H9 (cell line): ENCODE measurements at regions not wholly inside any gene's neighbourhood (a gene's known extent, or its start where the extent isn't known, plus 50 kb on each side); places are given as distances from the start of the nearest gene placed in this dataset.

Experiments used
- DNase-seq: peaks from one replicate; pipeline ENCODE4 v3.0.0-alpha.2; 2017
- H2AFZ ChIP-seq: one replicate; pipeline ENCODE4 v1.6.1; 2013; ENCODE audit warnings: mild to moderate bottlenecking, low read length, control low read depth, moderate library complexity
- H2AK5ac ChIP-seq: 2 replicates; pipeline ENCODE4 v1.6.1; 2013; ENCODE audit warnings: low read length, control low read depth, mixed read lengths; ENCODE audit not compliant: insufficient read length
- H2BK120ac ChIP-seq: one replicate; pipeline ENCODE4 v1.6.1; 2013; ENCODE audit warnings: low read depth, mild to moderate bottlenecking, low read length, control low read depth, inconsistent platforms; ENCODE audit not compliant: poor library complexity, severe bottlenecking
- H2BK12ac ChIP-seq: 2 replicates; pipeline ENCODE4 v1.6.1; 2013; ENCODE audit warnings: low read length, control low read depth, mixed read lengths, low read depth; ENCODE audit not compliant: insufficient read length
- H2BK15ac ChIP-seq: 2 replicates; pipeline ENCODE4 v1.6.1; 2013; ENCODE audit warnings: low read depth, low read length, control low read depth
- H2BK20ac ChIP-seq: one replicate; pipeline ENCODE4 v1.6.1; 2013; ENCODE audit warnings: low read depth, mild to moderate bottlenecking, low read length, control low read depth, inconsistent platforms; ENCODE audit not compliant: poor library complexity, severe bottlenecking
- H2BK5ac ChIP-seq: 2 replicates; pipeline ENCODE4 v1.6.1; 2013; ENCODE audit warnings: low read length, control low read depth, mixed read lengths; ENCODE audit not compliant: insufficient read length
- H3K14ac ChIP-seq: 2 replicates; pipeline ENCODE4 v1.6.1; 2013; ENCODE audit warnings: low read length, control low read depth; ENCODE audit not compliant: insufficient read depth
- H3K18ac ChIP-seq: 2 replicates; pipeline ENCODE4 v1.6.1; 2013; ENCODE audit warnings: low read depth, mild to moderate bottlenecking, mixed read lengths, low read length, control low read depth; ENCODE audit not compliant: insufficient read length
- H3K23ac ChIP-seq: 2 replicates; pipeline ENCODE4 v1.6.1; 2013; ENCODE audit warnings: low read length, control low read depth, mixed read lengths, low read depth; ENCODE audit not compliant: insufficient read length
- H3K23me2 ChIP-seq: 2 replicates; pipeline ENCODE4 v1.6.1; 2013; ENCODE audit warnings: low read depth, mild to moderate bottlenecking, mixed read lengths, low read length, control low read depth; ENCODE audit not compliant: insufficient read length, poor library complexity, severe bottlenecking
- H3K27ac ChIP-seq: 2 replicates; pipeline ENCODE4 v1.5.1; 2013; ENCODE audit warnings: low read length, control low read depth, mixed read lengths, low read depth; ENCODE audit not compliant: insufficient read length
- H3K27me3 ChIP-seq: 2 replicates; pipeline ENCODE4 v1.6.1; 2013; ENCODE audit warnings: low read length, control low read depth, inconsistent platforms; ENCODE audit not compliant: insufficient read depth
- H3K4ac ChIP-seq: 2 replicates; pipeline ENCODE4 v1.6.1; 2013; ENCODE audit warnings: low read depth, mild to moderate bottlenecking, control low read depth, inconsistent platforms, low read length, moderate library complexity
- H3K4me1 ChIP-seq: 2 replicates; pipeline ENCODE4 v1.6.1; 2013; ENCODE audit warnings: low read length, control low read depth, inconsistent platforms; ENCODE audit not compliant: insufficient read depth
- H3K4me2 ChIP-seq: 2 replicates; pipeline ENCODE4 v1.6.1; 2013; ENCODE audit warnings: low read length, control low read depth, mixed read lengths; ENCODE audit not compliant: insufficient read length, insufficient read depth
- H3K56ac ChIP-seq: 2 replicates; pipeline ENCODE4 v1.6.1; 2013; ENCODE audit warnings: low read depth, mild to moderate bottlenecking, mixed read lengths, low read length, control low read depth; ENCODE audit not compliant: insufficient read length
- H3K79me1 ChIP-seq: 2 replicates; pipeline ENCODE4 v1.6.1; 2013; ENCODE audit warnings: low read depth, mild to moderate bottlenecking, moderate library complexity, low read length, control low read depth, inconsistent platforms; ENCODE audit not compliant: insufficient read depth, poor library complexity, severe bottlenecking
- H3K79me2 ChIP-seq: 2 replicates; pipeline ENCODE4 v1.6.1; 2013; ENCODE audit warnings: low read length, control low read depth, inconsistent platforms; ENCODE audit not compliant: insufficient read depth
- H3K9ac ChIP-seq: 2 replicates; pipeline ENCODE4 v1.6.1; 2013; ENCODE audit warnings: low read length, control low read depth, mixed read lengths; ENCODE audit not compliant: insufficient read length; ENCODE audit errors: extremely low read depth
- H3K9me3 ChIP-seq: one replicate; pipeline ENCODE4 v1.6.1; 2013; ENCODE audit warnings: low read depth, low read length, inconsistent platforms; ENCODE audit not compliant: control insufficient read depth
- H3T11ph ChIP-seq: one replicate; pipeline ENCODE4 v1.6.1; 2013; ENCODE audit warnings: mild to moderate bottlenecking, low read length, control low read depth, inconsistent platforms
- H4K20me1 ChIP-seq: one replicate; pipeline ENCODE4 v1.6.1; 2013; ENCODE audit not compliant: control insufficient read depth, insufficient read length, insufficient read depth
- H4K5ac ChIP-seq: 2 replicates; pipeline ENCODE4 v1.6.1; 2013; ENCODE audit warnings: low read depth, mild to moderate bottlenecking, mixed read lengths, low read length, control low read depth; ENCODE audit not compliant: insufficient read length
- H4K8ac ChIP-seq: replicated peaks from 2 replicates; pipeline ENCODE4 v1.6.1; 2013; ENCODE audit warnings: low read length, control low read depth, mixed read lengths, low read depth; ENCODE audit not compliant: insufficient read length
- H4K91ac ChIP-seq: 2 replicates; pipeline ENCODE4 v1.6.1; 2013; ENCODE audit warnings: low read depth, mild to moderate bottlenecking, moderate library complexity, mixed read lengths, low read length, control low read depth; ENCODE audit not compliant: insufficient read length
- H3K27ac Mint-ChIP-seq, 3 experiments: 2 replicates in 2 of 3; 3 replicates in 1 of 3; pipeline ENCODE4 v1.8.0; 2020 to 2021; ENCODE audit warnings: mixed read lengths in 3 of 3, mild to moderate bottlenecking in 1 of 3, moderate library complexity in 1 of 3
- H3K27me3 Mint-ChIP-seq: 2 replicates; pipeline ENCODE4 v1.8.0; 2021; ENCODE audit warnings: low read depth, mild to moderate bottlenecking, moderate library complexity, mixed read lengths
- H3K36me3 Mint-ChIP-seq, 3 experiments: 2 replicates in 2 of 3; 3 replicates in 1 of 3; pipeline ENCODE4 v1.8.0; 2020 to 2021; ENCODE audit warnings: low read depth in 3 of 3, mixed read lengths in 3 of 3; ENCODE audit not compliant: insufficient read depth in 1 of 3
- H3K4me1 Mint-ChIP-seq, 2 experiments: 2 replicates each; pipeline ENCODE4 v1.8.0; 2020; ENCODE audit warnings: mixed read lengths in 2 of 2
- H3K4me3 Mint-ChIP-seq, 2 experiments: 2 replicates in 1 of 2; 3 replicates in 1 of 2; pipeline ENCODE4 v1.8.0; 2020 to 2021; ENCODE audit warnings: mild to moderate bottlenecking in 2 of 2, mixed read lengths in 2 of 2, moderate library complexity in 1 of 2
- H3K9me3 Mint-ChIP-seq, 2 experiments: 2 replicates in 1 of 2; 3 replicates in 1 of 2; pipeline ENCODE4 v1.8.0; 2020; ENCODE audit warnings: mild to moderate bottlenecking in 2 of 2, mixed read lengths in 2 of 2, moderate library complexity in 1 of 2
- CTCF ChIP-seq: fragments of 200-600 bp; sonication (generic); conservative IDR thresholded peaks from 3 replicates; pipeline ENCODE4 v1.8.0; 2021; ENCODE audit warnings: antibody characterized with exemption, mild to moderate bottlenecking
- WGBS: extraction: QIAGEN DNeasy Blood & Tissue Kit; methylation state at CpG from one replicate; pipeline ENCODE4 v1.1.7; 2013; ENCODE audit warnings: missing lambda C conversion rate, low lambda C conversion rate, mixed read lengths; ENCODE audit not compliant: insufficient read length; ENCODE audit errors: extremely low coverage; 5-methylcytosine and 5-hydroxymethylcytosine counted together

- no peaks in the 10 kb centered on the region for H3K79me2 ChIP-seq
- no peaks in the 10 kb centered on the region for H3K79me1 ChIP-seq
- no peak overlapping the region for H2AK5ac ChIP-seq
- H3K23me2 ChIP-seq, result no peaks in the 10 kb centered on the region
- no peak overlapping the region for H4K5ac ChIP-seq
- TF ChIP-seq CTCF, result no peak
- no peaks in the 10 kb centered on the region for H3K9me3 ChIP-seq
- Mint-ChIP-seq H3K27ac (no peak overlapping the region; a peak in 1 of 7 replicates), H3K27me3 (no peaks in the 10 kb centered on the region), H3K9me3 (no peaks in the 10 kb centered on the region), H3K36me3 (no peaks in the 10 kb centered on the region), H3K4me3 (no peak overlapping the region), H3K4me1 (peaks cover 5% of the 10 kb centered on the region in 2 experiments; a peak in 1 of 4 replicates)
- H2BK120ac ChIP-seq, result no peak overlapping the region
- H2BK15ac ChIP-seq, result no peak overlapping the region
- H3T11ph ChIP-seq, result no peak overlapping the region
- H2AFZ ChIP-seq, result no peak overlapping the region
- H4K8ac ChIP-seq, result no peak overlapping the region
- no peak overlapping the region for H3K9ac ChIP-seq
- no peak overlapping the region for H2BK5ac ChIP-seq
- no peaks in the 10 kb centered on the region for H3K4me1 ChIP-seq
- no peak for DNase-seq
- H3K4me2 ChIP-seq, result no peak overlapping the region
- no peak overlapping the region for H4K91ac ChIP-seq
- H2BK20ac ChIP-seq, result no peak overlapping the region
- H4K20me1 ChIP-seq, result no peaks in the 10 kb centered on the region
- H3K18ac ChIP-seq, result no peak overlapping the region
- no peaks in the 10 kb centered on the region for H3K27me3 ChIP-seq
- WGBS, result no CpG with 5 or more reads among the region's 1 CpG
- H2BK12ac ChIP-seq, result no peak overlapping the region
- no peak overlapping the region for H3K23ac ChIP-seq
- H3K56ac ChIP-seq, result no peak overlapping the region
- no peak overlapping the region for H3K27ac ChIP-seq
- no peak overlapping the region for H3K14ac ChIP-seq
- H3K4ac ChIP-seq, result no peak overlapping the region
Observed at GRCh38 chr10:63021225-63021624, 111.9 kb upstream of the NRBF2 start.
